Keratinocyte (primary cell): ENCODE measurements at regions not wholly inside any gene's neighbourhood (a gene's known extent, or its start where the extent isn't known, plus 50 kb on each side); places are given as distances from the start of the nearest gene placed in this dataset.

Experiments
- DNase-seq: peaks from one replicate; pipeline ENCODE4 v3.0.0-alpha.2; 2011; ENCODE audit warnings: low read depth, missing footprints, low spot score
- FAIRE-seq: peaks from 2 replicates; lab custom pipeline; 2011; peaks lifted over from hg19 to GRCh38; lab: Jason Lieb, UNC
- H2AFZ ChIP-seq: 2 replicates; pipeline ENCODE4 v1.6.0; 2012; ENCODE audit warnings: low read length, control low read depth, inconsistent platforms; ENCODE audit not compliant: control insufficient read depth
- H3K27ac ChIP-seq: 2 replicates; pipeline ENCODE4 v1.5.1; 2011; ENCODE audit warnings: low read length; ENCODE audit not compliant: control insufficient read depth, insufficient read depth
- H3K27me3 ChIP-seq: 3 replicates; pipeline ENCODE4 v1.6.0; 2011; ENCODE audit warnings: low read length; ENCODE audit not compliant: control insufficient read depth, insufficient read depth; ENCODE audit errors: extremely low read depth
- H3K36me3 ChIP-seq, 2 experiments: 2 replicates in 1 of 2; 3 replicates in 1 of 2; pipeline ENCODE4 v1.5.1; 2011; ENCODE audit warnings: low read length in 2 of 2, mild to moderate bottlenecking in 1 of 2; ENCODE audit not compliant: control insufficient read depth in 2 of 2, insufficient read depth in 2 of 2; ENCODE audit errors: extremely low read depth in 1 of 2
- H3K4me1 ChIP-seq: 3 replicates; pipeline ENCODE4 v1.5.1; 2011; ENCODE audit warnings: low read length; ENCODE audit not compliant: control insufficient read depth, insufficient read depth; ENCODE audit errors: extremely low read depth
- H3K4me2 ChIP-seq: 3 replicates; pipeline ENCODE4 v1.6.0; 2011; ENCODE audit warnings: low read depth, low read length; ENCODE audit not compliant: control insufficient read depth, insufficient read depth; ENCODE audit errors: extremely low read depth
- H3K4me3 ChIP-seq, 3 experiments: fragments of 200-600 bp in 1 of 3; sonication (generic) in 1 of 3; 2 replicates in 2 of 3; 3 replicates in 1 of 3; pipeline ENCODE4 v1.5.1; 2011 to 2016; ENCODE audit warnings: low read length in 3 of 3, mild to moderate bottlenecking in 3 of 3, control low read depth in 2 of 3, inconsistent platforms in 1 of 3, low read depth in 1 of 3, mixed read lengths in 1 of 3, mixed run types in 1 of 3, moderate library complexity in 1 of 3; ENCODE audit not compliant: control insufficient read depth in 2 of 3, insufficient read depth in 2 of 3; ENCODE audit errors: extremely low read depth in 1 of 3
- H3K79me2 ChIP-seq: 2 replicates; pipeline ENCODE4 v1.6.0; 2012; ENCODE audit warnings: low read length; ENCODE audit not compliant: control insufficient read depth, insufficient read depth
- H3K9ac ChIP-seq: 3 replicates; pipeline ENCODE4 v1.6.0; 2011; ENCODE audit warnings: low read length; ENCODE audit not compliant: control insufficient read depth, insufficient read depth; ENCODE audit errors: extremely low read depth
- H3K9me1 ChIP-seq: 3 replicates; pipeline ENCODE4 v1.6.0; 2011; ENCODE audit warnings: low read length; ENCODE audit not compliant: control insufficient read depth, insufficient read depth; ENCODE audit errors: extremely low read depth
- H3K9me3 ChIP-seq: 2 replicates; pipeline ENCODE4 v1.5.1; 2012; ENCODE audit warnings: low read depth, low read length; ENCODE audit not compliant: control insufficient read depth
- H4K20me1 ChIP-seq: 3 replicates; pipeline ENCODE4 v1.6.0; 2011; ENCODE audit warnings: low read length; ENCODE audit not compliant: control insufficient read depth, insufficient read depth; ENCODE audit errors: extremely low read depth
- CTCF ChIP-seq, 3 experiments: IDR thresholded peaks in 1 of 3; conservative IDR thresholded peaks in 1 of 3; optimal IDR thresholded peaks in 1 of 3; 2 replicates in 2 of 3; 3 replicates in 1 of 3; pipeline versions ENCODE3 to v1.5.1; 2011; ENCODE audit warnings: low read length in 3 of 3, mild to moderate bottlenecking in 3 of 3, moderate library complexity in 2 of 3, control low read depth in 1 of 3, inconsistent platforms in 1 of 3; ENCODE audit not compliant: insufficient read depth in 2 of 3; ENCODE audit errors: extremely low read depth in 1 of 3
- EZH2 ChIP-seq: IDR thresholded peaks from one replicate; pipeline ENCODE4 v1.6.1; 2012; ENCODE audit warnings: inconsistent platforms, mild to moderate bottlenecking, low read length, moderate library complexity
- dilution Hi-C: fragments of 300-500 bp; cut with MboI; formaldehyde crosslinking; loops from one replicate; pipeline ENCODE4 v1.7.0; 2020; ENCODE audit warnings: low sequenced_read_pairs; ENCODE audit not compliant: extremely low pct_ligation_motif_present

- Histone ChIP-seq H3K4me3 (no peak overlapping the region), H3K27ac (no peak overlapping the region), H3K4me2 (no peak overlapping the region), H3K36me3 (no peaks in the 10 kb centered on the region), H4K20me1 (no peaks in the 10 kb centered on the region), H3K79me2 (no peaks in the 10 kb centered on the region), H2AFZ (no peak overlapping the region), H3K9me3 (no peaks in the 10 kb centered on the region), H3K9ac (no peak overlapping the region), H3K27me3 (no peaks in the 10 kb centered on the region), H3K4me1 (peaks cover 1% of the 10 kb centered on the region), H3K9me1 (no peaks in the 10 kb centered on the region)
- DNase-seq, result no peak
- dilution Hi-C loops, result no loop called here
- FAIRE-seq, result no peak
- TF ChIP-seq EZH2 (no peak), CTCF (optimal IDR thresholded peaks at IDR 0.05 in 1 of 3, IDR thresholded peaks at IDR 0.05 in 1 of 3, conservative IDR thresholded peaks at IDR 0.05 in 1 of 3; ENCODE audit: extremely low read depth in 1 of 3, insufficient read depth in 2 of 3, low read length in 3 of 3) (no peak)
Measured at GRCh38 chr12:13816394-13816793, 165.0 kb downstream of the GRIN2B start.

- DNase-seq, result no peak
- H3K4me1 ChIP-seq, result peaks cover 9% of the 10 kb centered on the region
- no peak overlapping the region for H2AFZ ChIP-seq
- no peaks in the 10 kb centered on the region for H3K36me3 ChIP-seq
- no peak overlapping the region for H3K27ac ChIP-seq
- no peaks in the 10 kb centered on the region for H3K9me1 ChIP-seq
- FAIRE-seq, result no peak
- TF ChIP-seq CTCF (optimal IDR thresholded peaks at IDR 0.05 in 1 of 3, IDR thresholded peaks at IDR 0.05 in 1 of 3, conservative IDR thresholded peaks at IDR 0.05 in 1 of 3; ENCODE audit: extremely low read depth in 1 of 3, insufficient read depth in 2 of 3, low read length in 3 of 3), result no peak
- TF ChIP-seq EZH2, result no peak
- no peaks in the 10 kb centered on the region for H3K79me2 ChIP-seq
- no peaks in the 10 kb centered on the region for H3K9me3 ChIP-seq
- no peaks in the 10 kb centered on the region for H3K27me3 ChIP-seq
- no peaks in the 10 kb centered on the region for H4K20me1 ChIP-seq
- H3K9ac ChIP-seq, result no peak overlapping the region
- dilution Hi-C loops, result no loop called here
- no peak overlapping the region for H3K4me2 ChIP-seq
- H3K4me3 ChIP-seq, result no peak overlapping the region
Measured at GRCh38 chr12:13812168-13812567, 169.2 kb downstream of the GRIN2B start.
